CD4-positive, alpha-beta T cell treated with Interleukin-17A for 1 hour (primary cell): ENCODE measurements at regions not wholly inside any gene's neighbourhood (a gene's known extent, or its start where the extent isn't known, plus 50 kb on each side); places are given as distances from the start of the nearest gene placed in this dataset.
A peak's percentile ranks its signal among the peaks of the same experiment; 100 is the strongest.

Experiments used
- DNase-seq: peaks from one replicate; pipeline ENCODE4 v3.0.0-alpha.2; 2020

GRCh38 chr13:24085662-24086061 is 74.9 kb upstream of the SPATA13 start:
- DNase-seq = no peak

- no peak for DNase-seq
Observed at GRCh38 chr13:24086642-24087041, 73.9 kb upstream of the SPATA13 start.

GRCh38 chr13:24087605-24088225 is 72.8 kb upstream of the SPATA13 start:
- no peak for DNase-seq

- no peak for DNase-seq
Observed at GRCh38 chr13:24090049-24090448, 70.5 kb upstream of the SPATA13 start.

- DNase-seq = no peak
Observed at GRCh38 chr13:24091080-24091479, 69.4 kb upstream of the SPATA13 start.

- no peak for DNase-seq
Observed at GRCh38 chr13:24092108-24092507, 68.4 kb upstream of the SPATA13 start.

GRCh38 chr13:24093047-24093446 is 67.5 kb upstream of the SPATA13 start:
- no peak for DNase-seq

GRCh38 chr13:24096659-24097058 is 63.9 kb upstream of the SPATA13 start:
- DNase-seq = no peak

- DNase-seq = no peak
Observed at GRCh38 chr13:24097064-24097463, 63.5 kb upstream of the SPATA13 start.

- peak; percentile 5 for DNase-seq
Observed at GRCh38 chr13:24097667-24098066, 62.9 kb upstream of the SPATA13 start.

GRCh38 chr13:24099490-24099889 is 61.0 kb upstream of the SPATA13 start:
- DNase-seq = no peak

GRCh38 chr13:24100188-24100587 is 60.3 kb upstream of the SPATA13 start:
- DNase-seq = no peak

- no peak for DNase-seq
Observed at GRCh38 chr13:24103782-24104372, 56.6 kb upstream of the SPATA13 start.

GRCh38 chr13:24104723-24105122 is 55.8 kb upstream of the SPATA13 start:
- no peak for DNase-seq

GRCh38 chr13:24106429-24106828 is 54.1 kb upstream of the SPATA13 start:
- no peak for DNase-seq

- DNase-seq = no peak
Observed at GRCh38 chr13:24107955-24108614, 52.4 kb upstream of the SPATA13 start.

- no peak for DNase-seq
Observed at GRCh38 chr13:24108615-24108965, 51.9 kb upstream of the SPATA13 start.

GRCh38 chr13:24110011-24110410 is 50.5 kb upstream of the SPATA13 start:
- DNase-seq = no peak
